Esophagus squamous epithelium (tissue), 4 donors: ENCODE measurements at regions not wholly inside any gene's neighbourhood (a gene's known extent, or its start where the extent isn't known, plus 50 kb on each side); places are given as distances from the start of the nearest gene placed in this dataset.

Experiments used
- CTCF ChIP-seq, 6 experiments: fragments of 450-650 bp in 4 of 6; fragments of 200-600 bp in 2 of 6; sonication (generic) in 2 of 6; IDR thresholded peaks; one replicate each; pipeline ENCODE4 v1.5.1; 2016 to 2019; ENCODE audit warnings: antibody characterized with exemption in 6 of 6, mild to moderate bottlenecking in 4 of 6, moderate library complexity in 4 of 6
- POLR2A ChIP-seq, 4 donors: fragments of 450-650 bp; IDR thresholded peaks; one replicate each; pipeline ENCODE4 v1.6.1; 2017; ENCODE audit warnings: antibody characterized with exemption in 4 of 4, mild to moderate bottlenecking in 4 of 4, moderate library complexity in 3 of 4

GRCh38 chr10:89148061-89148460, 59.1 kb downstream of the CH25H start:
- TF ChIP-seq CTCF (IDR thresholded peaks at IDR 0.05) (no peak), POLR2A (IDR thresholded peaks at IDR 0.05) (no peak)
